IPS-NIHi11 (cell line): ENCODE measurements at regions not wholly inside any gene's neighbourhood (a gene's known extent, or its start where the extent isn't known, plus 50 kb on each side); places are given as distances from the start of the nearest gene placed in this dataset.
A peak's percentile ranks its signal among the peaks of the same experiment; 100 is the strongest.
"Not testable (repeated sequence)": the region's sequence is repeated elsewhere in the genome, so short reads cannot be mapped to it uniquely, and the experiment has no call there.

Experiments used
- DNase-seq: peaks from one replicate; pipeline ENCODE4 v3.0.0; 2012; ENCODE audit warnings: mixed read lengths, low spot score

GRCh38 chr5:173423452-173424117 lies 95.4 kb upstream of the STC2 start:
- DNase-seq, result no peak

DNA sequence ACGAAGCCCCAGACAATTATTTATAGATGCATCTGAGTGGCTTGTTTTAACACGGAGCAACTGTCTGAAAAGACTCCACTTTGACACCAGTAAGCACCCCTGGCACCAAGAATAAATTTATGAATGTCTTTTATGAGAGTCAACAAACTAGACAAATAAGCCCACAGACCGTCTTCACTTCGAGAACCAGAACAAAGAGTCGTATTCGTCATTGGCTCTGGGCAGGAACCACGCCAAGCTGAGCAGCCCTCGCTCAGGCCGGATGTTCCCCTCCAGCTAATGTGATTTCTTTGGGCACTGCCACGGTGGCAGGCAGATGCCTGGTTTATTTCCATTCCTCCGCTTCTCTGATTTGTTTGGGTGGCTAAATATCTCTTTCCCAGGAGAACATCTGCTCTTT lies 91.9 kb upstream of the STC2 start:
- no peak for DNase-seq

GRCh38 chr5:173413471-173413982 lies 85.3 kb upstream of the STC2 start:
- DNase-seq, result no peak

- DNase-seq, result peak; percentile 66
These were observed 84.4 kb upstream of the STC2 start for GRCh38 chr5:173412566-173412965.

DNA sequence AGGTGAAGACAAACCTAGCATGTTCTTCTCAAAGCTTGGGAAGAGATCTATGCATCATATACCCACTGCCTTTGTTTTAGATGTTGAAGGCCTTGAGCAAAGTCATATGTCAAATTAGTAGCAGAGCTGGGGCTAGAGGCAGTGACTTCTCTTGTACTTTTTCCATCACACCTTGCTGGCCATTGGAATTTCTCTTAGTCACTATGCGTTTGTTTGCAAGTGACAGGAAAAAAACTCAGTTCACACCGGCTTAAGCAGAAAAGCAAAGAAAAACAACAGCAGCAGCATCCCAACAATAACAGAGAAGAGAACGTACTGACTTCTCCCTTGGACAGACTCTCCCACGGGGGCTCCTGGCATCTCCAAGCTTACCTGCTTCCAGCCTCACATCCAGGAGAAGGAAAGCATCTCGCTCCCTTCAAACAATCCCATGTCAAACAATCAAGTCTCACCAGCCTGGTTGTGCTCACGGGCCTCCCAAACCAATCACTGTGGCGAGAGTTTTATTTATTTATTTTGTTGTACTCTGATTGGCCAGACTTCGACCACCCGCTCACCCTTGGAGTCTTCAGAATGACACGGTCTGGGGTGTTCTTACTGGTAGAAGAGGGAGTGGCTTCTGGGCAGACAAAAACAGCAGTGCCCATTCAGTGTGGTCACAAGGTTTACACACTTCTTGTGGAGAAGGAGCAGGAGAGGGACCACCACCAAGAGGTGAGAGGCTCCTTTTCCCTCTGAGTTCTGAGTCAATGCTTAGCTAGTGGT lies 83.8 kb upstream of the STC2 start:
- peak; percentile 60 for DNase-seq

DNA sequence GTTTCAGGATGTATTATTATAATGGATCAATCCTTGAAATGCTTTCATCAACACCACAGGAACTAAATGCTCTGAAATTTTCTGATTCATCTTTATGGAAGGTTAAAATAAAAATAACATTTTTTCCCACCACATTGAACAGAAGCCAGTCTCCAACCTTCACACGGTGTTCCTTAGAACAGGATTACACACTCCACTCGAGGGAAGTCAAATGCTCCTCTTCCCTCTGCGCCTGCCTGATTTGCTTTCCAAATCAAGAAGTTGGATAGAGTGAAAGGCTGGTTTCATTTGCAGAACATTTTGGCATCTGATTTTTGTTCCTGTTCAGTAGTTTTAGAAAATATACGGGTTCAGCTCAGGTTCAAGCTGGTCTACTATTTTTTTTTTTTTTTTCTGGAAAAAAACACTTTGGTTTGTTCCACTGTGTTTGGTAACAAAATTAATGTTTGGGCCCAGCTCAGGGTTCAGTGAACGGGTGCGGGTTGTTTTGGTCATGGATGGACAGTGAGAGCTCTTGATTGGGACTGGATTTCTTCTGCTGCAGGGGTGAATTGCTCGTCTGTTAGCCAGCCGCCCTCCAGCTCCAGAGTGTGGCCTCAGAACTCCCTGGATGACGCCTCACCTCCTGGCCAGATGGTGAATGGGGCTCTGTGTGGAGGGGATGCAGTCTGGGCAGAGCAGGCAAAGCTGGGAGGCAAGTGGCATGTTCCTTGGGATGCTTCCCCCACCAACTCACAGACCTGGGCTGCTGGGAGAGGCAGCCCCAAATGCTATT lies 82.4 kb upstream of the STC2 start:
- DNase-seq, result no peak

GRCh38 chr5:173408946-173409345 lies 80.7 kb upstream of the STC2 start:
- no peak for DNase-seq

- no peak for DNase-seq
These were observed 71.6 kb upstream of the STC2 start for GRCh38 chr5:173399851-173400250.

DNA sequence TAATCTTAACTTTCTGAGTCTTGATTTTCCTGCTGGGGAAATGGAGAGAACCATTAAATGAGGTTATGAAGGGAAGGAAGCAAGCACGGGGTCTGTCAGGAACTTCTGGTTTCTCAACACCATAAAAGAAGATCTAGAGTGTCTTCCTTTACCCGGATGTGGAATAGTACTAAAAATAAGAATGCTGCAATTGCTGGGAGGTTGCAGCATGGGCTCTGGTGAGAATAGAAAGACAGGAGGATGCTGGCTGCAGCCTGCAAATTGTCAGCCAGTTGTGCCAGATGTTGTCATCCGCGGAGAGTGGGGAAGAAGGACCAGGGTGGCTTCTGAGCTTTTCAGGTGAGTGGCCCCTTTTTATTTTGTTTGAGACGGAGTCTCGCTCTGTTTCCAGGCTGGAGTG lies 69.3 kb upstream of the STC2 start:
- no peak for DNase-seq

DNA sequence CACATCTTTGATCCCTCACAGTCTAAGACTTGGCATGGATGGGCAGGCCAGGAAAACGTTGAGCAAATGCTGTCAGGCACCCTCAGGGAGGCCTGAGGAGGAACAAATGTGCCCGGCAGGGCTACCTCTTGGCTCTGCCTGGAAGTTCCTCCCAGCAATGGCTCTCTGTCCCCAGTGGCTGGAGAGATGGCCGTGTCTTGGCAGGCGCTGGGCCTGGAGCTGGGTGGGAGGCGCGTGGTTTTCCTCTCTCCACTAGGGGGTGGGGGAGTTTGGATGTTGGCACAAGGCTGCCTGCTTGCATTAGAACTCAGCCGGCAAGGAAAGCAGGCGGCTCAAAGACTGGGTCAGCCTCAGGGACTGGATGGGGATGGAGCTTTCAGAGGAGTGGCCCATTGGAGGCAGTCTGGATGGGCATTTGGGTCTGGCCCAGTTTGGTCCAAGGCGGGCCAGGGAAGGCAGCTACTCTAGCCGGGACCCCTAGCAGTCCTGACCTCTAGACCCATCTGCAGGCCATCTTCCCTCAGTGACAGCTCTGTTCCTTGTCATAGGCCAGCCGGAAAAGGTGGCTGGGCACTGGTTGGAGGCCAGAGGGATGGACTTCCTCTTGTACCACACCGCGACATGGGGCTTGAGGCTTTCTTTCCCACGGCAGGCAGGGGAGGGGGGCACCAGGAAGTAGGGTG lies 68.2 kb upstream of the STC2 start:
- peak; percentile 74 for DNase-seq

GRCh38 chr5:173395933-173396308 lies 67.7 kb upstream of the STC2 start:
- no peak for DNase-seq

DNA sequence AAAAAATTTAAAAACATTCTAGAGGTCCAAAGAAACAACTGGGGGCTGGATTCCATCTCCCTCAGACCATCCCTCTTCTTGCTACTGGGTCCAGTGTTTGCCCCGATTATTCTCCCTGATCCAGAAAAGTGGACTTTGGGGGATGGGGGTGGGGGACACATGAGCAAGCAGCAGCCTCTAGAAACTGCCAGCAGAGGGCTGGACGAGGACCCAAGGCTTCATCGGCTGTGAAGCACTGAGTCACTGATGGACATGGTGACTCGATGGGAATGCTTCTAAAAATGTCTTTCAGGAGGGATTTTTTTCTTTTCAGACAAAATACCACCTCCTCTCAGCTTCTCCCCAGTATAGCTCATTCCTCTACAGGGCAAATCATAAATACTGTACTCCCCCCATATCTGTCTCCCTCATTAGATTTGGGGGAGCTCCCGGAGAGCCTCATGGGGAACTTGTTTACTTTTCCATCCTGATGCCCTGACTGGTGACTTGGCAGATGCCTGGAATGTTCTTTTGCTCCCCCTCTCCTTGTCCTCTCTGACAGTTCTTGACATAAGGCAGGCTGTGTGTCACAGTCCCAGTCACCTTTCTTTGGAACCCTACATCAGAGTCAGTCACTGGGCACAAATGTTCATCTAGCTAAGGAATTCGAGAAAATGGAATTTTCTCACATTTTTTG lies 67.2 kb upstream of the STC2 start:
- peak; percentile 35 for DNase-seq

DNA sequence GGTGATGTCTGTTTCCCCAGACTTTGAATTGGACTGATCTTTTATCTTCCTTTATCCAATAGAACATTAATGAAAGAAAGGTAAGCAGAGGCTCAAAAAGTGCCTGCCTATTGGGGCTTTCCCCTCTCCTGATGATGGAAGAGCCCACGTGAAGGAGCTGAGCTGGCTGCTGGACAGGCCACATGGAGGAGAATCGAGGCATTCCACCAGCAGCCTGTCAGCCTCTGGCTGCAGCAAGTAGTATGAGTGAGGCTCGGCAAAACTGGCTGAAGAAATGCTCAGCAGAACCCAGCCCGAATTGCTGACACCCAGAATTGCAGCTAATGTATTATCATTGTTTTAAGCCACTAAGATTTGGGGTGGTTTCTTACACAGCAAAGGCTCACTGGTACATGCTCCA lies 66.5 kb upstream of the STC2 start:
- DNase-seq, result no peak

- no peak for DNase-seq
These were observed 64.0 kb upstream of the STC2 start for GRCh38 chr5:173392172-173392571.

DNA sequence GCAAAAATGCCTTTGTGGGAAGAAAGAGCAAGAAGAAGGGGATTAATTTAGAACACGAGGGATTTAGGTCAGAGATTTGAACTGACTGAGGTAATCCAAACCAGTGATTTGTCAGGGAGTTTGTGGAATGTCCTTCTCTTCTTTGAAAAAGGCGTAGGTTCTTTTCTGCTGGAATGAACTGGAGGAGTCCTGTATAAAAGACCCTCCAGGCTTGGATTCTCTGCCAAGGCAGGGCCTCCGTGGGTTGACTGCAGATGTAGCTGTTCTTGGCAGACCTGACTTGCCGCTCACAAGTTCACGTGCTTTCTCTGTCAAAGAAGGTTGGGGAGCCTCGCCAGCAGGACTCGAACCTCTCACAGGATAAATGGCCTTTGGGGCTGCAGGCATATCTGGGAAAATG lies 62.8 kb upstream of the STC2 start:
- no peak for DNase-seq

GRCh38 chr5:173387293-173387692 lies 59.1 kb upstream of the STC2 start:
- not testable (repeated sequence) for DNase-seq

- DNase-seq, result no peak
These were observed 57.7 kb upstream of the STC2 start for GRCh38 chr5:173385832-173386360.

GRCh38 chr5:173383711-173384110 lies 55.5 kb upstream of the STC2 start:
- DNase-seq, result no peak

- no peak for DNase-seq
These were observed 50.5 kb upstream of the STC2 start for GRCh38 chr5:173378727-173379126.
